ENCODE measurements at regions not wholly inside any gene's neighbourhood (a gene's known extent, or its start where the extent isn't known, plus 50 kb on each side); places are given as distances from the start of the nearest gene placed in this dataset.

DNA sequence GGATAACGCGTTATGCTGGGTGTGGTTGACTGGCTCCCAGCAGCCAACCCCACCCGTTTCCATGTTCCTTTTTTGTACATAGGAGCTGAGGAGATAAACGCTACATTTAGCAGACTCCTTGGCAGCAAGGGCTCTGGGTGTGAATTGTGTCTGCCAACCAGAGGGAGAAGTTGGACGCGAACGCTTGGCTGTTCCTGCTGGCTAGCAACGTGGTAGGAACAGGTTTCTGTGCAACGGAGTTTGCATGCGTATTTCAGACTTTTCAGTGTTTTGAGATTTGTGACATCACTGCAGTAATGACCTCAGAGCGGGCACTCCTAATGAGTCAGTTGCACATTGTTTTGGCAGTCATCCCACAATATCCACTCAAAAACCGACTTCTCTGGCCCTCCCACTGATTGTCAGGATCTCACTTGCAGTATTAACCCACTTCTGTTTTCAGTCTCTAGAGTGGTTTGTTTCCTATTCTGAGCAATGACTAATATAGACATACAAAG, 98.7 kb upstream of the RGS1 start:
- TF ChIP-seq, protein P1, sequence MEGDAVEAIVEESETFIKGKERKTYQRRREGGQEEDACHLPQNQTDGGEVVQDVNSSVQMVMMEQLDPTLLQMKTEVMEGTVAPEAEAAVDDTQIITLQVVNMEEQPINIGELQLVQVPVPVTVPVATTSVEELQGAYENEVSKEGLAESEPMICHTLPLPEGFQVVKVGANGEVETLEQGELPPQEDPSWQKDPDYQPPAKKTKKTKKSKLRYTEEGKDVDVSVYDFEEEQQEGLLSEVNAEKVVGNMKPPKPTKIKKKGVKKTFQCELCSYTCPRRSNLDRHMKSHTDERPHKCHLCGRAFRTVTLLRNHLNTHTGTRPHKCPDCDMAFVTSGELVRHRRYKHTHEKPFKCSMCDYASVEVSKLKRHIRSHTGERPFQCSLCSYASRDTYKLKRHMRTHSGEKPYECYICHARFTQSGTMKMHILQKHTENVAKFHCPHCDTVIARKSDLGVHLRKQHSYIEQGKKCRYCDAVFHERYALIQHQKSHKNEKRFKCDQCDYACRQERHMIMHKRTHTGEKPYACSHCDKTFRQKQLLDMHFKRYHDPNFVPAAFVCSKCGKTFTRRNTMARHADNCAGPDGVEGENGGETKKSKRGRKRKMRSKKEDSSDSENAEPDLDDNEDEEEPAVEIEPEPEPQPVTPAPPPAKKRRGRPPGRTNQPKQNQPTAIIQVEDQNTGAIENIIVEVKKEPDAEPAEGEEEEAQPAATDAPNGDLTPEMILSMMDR (IDR thresholded peaks at IDR 0.05; ENCODE audit: borderline replicate concordance, insufficient read depth, low read depth, low read length), result no peak
- H3K4me3 ChIP-seq (ENCODE audit: low read depth, low read length), result no peak overlapping the region

DNA sequence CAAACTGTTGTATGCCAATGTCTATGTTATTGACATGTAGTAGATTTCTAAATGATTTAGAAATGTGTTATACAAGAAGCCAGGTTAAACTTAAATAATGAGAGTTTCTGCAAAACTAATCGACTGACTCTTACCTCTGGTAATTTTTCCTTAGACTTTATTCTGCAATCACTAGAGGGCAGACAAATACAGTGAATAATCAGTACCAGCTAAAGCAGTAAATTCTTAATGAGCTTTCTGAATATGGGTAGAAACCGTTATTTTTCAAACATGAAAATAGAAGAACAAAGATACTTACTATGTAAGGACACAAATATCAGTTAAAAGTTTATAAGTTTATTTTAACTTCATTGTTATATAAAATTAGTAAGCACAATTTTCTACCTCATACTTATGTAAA, 97.9 kb upstream of the RGS1 start:
- TF ChIP-seq, protein P1 (IDR thresholded peaks at IDR 0.05; ENCODE audit: borderline replicate concordance, insufficient read depth, low read depth, low read length), result no peak; the same call in 1 of the 2 replicates
- H3K4me3 ChIP-seq (ENCODE audit: low read depth, low read length), result no peak overlapping the region

DNA sequence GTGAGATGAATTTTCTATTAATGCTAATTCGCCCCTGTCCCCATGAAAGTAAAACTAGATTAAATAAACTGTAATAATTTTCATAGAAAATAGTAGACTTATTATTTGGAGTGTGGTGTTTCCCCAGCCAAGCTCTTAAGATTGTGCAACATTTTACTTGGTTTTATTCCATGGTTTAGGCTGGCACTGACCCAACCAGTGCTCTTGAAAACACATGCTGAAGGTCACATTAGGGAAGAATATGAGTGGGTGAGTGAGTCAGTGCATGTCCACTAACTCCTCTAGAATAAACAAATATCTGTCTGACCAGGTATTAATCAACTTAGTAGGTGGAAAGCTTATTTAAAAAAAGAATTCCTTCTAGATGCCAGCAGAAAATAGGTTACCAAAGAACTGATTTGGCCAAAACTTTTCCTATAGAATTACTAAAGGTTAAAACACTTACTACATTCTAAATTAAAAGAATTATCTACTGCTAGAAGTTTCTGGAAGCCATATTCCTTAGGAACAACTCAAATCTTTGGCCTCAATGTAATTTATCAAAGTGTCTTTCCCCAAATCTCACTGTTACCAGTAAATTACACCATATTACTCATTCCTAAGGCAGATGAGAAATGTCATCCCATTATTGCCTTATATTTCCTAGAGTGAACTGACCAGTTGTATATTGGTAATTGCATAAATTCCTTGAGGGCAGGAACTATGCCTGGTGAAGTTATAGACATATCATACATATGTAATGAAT, 89.7 kb upstream of the RGS1 start:
- no peak overlapping the region for H3K4me3 ChIP-seq (ENCODE audit: low read depth, low read length)
- TF ChIP-seq, protein P1 (IDR thresholded peaks at IDR 0.05; ENCODE audit: borderline replicate concordance, insufficient read depth, low read depth, low read length), result no peak

DNA sequence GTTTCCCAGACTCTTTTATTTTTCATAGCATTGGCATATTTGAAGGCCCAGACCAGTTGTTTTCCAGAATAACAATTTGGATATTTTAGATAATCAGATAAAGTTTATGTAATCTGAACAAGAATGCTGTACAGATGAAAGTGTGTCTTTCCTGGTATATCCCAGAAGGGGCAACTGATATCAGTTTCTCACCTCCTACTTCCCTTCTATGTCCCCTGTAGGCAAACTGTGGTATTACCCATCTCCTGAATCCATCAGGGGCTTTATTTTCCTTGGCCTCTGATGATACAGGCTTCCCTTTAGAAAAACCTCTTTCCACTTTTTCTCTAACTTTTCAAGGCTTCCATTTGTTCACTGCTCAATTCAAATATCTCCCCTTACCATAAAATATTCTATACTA, 87.5 kb upstream of the RGS1 start:
- TF ChIP-seq, protein P1 (IDR thresholded peaks at IDR 0.05; ENCODE audit: borderline replicate concordance, insufficient read depth, low read depth, low read length), result peak; percentile 5; the same call in 1 of the 2 replicates
- no peak overlapping the region for H3K4me3 ChIP-seq (ENCODE audit: low read depth, low read length)

DNA sequence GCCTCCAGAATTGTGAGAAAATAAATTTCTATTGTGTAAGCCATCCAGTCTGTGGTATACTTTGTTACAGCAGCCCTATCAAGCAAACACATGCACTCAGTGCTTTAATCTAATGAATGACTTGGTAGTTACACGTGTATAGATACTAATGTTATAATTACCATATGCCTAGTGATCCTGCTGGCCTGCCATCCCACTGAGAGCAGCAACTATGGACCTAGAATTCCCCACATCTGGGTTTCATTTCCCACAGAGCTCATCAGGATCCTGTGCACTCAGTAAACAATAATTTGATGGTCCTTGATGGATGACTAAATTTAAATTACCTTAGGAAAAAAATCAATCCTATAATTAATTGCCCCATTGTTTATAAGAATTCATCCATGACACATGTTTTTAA, 86.5 kb upstream of the RGS1 start:
- TF ChIP-seq, protein P1 (IDR thresholded peaks at IDR 0.05; ENCODE audit: borderline replicate concordance, insufficient read depth, low read depth, low read length), result no peak

DNA sequence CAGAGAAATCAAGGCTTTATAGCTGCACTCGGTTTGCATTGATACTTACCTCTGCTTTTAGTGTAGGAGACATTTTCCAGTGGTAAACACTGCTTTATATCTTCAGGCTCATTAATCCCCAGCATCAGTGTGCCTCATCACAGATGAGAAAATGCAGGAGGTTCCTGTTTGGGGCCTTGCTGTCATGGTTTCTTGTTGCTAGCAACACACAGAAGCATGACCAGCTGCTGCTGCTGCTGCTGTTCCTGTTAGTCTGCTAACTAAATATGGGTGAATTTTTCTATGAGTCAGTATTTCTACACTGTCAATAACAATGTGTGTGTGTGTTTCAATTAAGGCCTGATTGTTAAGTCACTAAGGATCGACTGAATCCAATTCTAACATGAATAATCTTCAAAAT, 85.8 kb upstream of the RGS1 start:
- TF ChIP-seq, protein P1 (IDR thresholded peaks at IDR 0.05; ENCODE audit: borderline replicate concordance, insufficient read depth, low read depth, low read length), result no peak
- no peak overlapping the region for H3K4me3 ChIP-seq (ENCODE audit: low read depth, low read length)

More for the DNA sequence above, 86.5 kb upstream of the RGS1 start:
- no peak overlapping the region for H3K4me3 ChIP-seq (ENCODE audit: low read depth, low read length)
